Vagina (tissue), 2 donors: ENCODE measurements at regions not wholly inside any gene's neighbourhood (a gene's known extent, or its start where the extent isn't known, plus 50 kb on each side); places are given as distances from the start of the nearest gene placed in this dataset.

Experiments
- CTCF ChIP-seq, 3 experiments: fragments of 450-650 bp in 2 of 3; fragments of 200-600 bp in 1 of 3; sonication (generic) in 1 of 3; IDR thresholded peaks; one replicate each; pipeline ENCODE4 v1.5.1; 2017 to 2019; ENCODE audit warnings: antibody characterized with exemption in 3 of 3, mild to moderate bottlenecking in 2 of 3, moderate library complexity in 2 of 3
- POLR2A ChIP-seq, 2 donors: fragments of 450-650 bp; IDR thresholded peaks; one replicate each; pipeline ENCODE4 v1.6.1; 2017; ENCODE audit warnings: antibody characterized with exemption in 2 of 2, mild to moderate bottlenecking in 2 of 2, moderate library complexity in 2 of 2
- POLR2AphosphoS5 ChIP-seq, 2 donors: sonication (generic); formaldehyde crosslinking; IDR thresholded peaks; one replicate each; pipeline ENCODE4 v1.9.0; 2017; ENCODE audit warnings: antibody characterized with exemption in 2 of 2, mild to moderate bottlenecking in 2 of 2, low read depth in 1 of 2; ENCODE audit not compliant: insufficient read depth in 1 of 2

DNA sequence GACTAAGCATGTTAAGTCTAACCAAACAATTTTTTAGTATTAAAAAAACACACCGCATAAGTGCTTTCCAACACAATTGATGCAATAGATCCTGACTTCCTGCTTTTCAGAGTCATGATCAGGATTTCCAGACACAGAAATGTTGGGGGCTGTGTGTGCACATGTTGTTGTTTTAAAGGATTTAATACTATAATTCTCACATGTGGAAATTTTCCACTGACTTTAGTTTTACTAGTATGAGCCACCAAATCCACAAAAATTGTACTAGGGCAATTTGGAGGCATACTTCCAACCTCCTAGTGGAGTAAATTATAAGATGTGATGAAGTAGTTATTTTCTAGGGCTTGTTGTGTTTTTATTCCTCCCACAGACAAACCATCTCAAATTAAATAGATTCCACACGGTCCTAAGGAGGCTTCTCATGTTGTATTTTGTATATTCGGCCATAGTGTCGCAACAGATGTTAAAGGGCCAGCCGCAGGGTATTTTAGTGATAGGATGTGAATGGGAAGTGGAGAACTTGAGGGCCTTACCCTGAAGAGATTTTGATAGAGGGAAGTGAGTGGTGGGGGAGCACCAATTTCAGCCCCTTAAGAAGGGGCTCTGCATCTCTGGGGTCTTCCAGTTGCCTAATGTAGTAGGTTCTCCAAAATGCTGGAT, 108.9 kb upstream of the KLF7 start:
- TF ChIP-seq POLR2A (IDR thresholded peaks at IDR 0.05) (no peak), CTCF (IDR thresholded peaks at IDR 0.05) (no peak), POLR2AphosphoS5 (IDR thresholded peaks at IDR 0.05; ENCODE audit: insufficient read depth in 1 of 2, low read depth in 1 of 2) (no peak)
